G401 (cell line): ENCODE measurements at regions not wholly inside any gene's neighbourhood (a gene's known extent, or its start where the extent isn't known, plus 50 kb on each side); places are given as distances from the start of the nearest gene placed in this dataset.
"Not testable (repeated sequence)": the region's sequence is repeated elsewhere in the genome, so short reads cannot be mapped to it uniquely, and the experiment has no call there.

Experiments
- DNase-seq: peaks from one replicate; pipeline ENCODE4 v3.0.0-alpha.2; 2015; ENCODE audit warnings: low spot score
- in situ Hi-C: cut with HindIII; loops from 2 replicates; pipeline ENCODE4 v1.10.0; 2016; ENCODE audit warnings: low sequenced_read_pairs, mixed read lengths

GRCh38 chr10:58072634-58073033 lies 195.1 kb downstream of the IPMK start:
- no peak for DNase-seq
- in situ Hi-C loops: no loop called here

GRCh38 chr10:58070956-58071355 lies 196.7 kb downstream of the IPMK start:
- in situ Hi-C loops: no loop called here
- peak; percentile 71 for DNase-seq

GRCh38 chr10:58068809-58069208 lies 198.9 kb downstream of the IPMK start:
- in situ Hi-C loops: no loop called here

GRCh38 chr10:58066979-58067378 lies 200.7 kb downstream of the IPMK start:
- in situ Hi-C loops: no loop called here
- DNase-seq: no peak

More at GRCh38 chr10:58068809-58069208, 198.9 kb downstream of the IPMK start:
- no peak for DNase-seq

GRCh38 chr10:58066126-58066525 lies 201.6 kb downstream of the IPMK start:
- in situ Hi-C loops: no loop called here
- no peak for DNase-seq

GRCh38 chr10:58065529-58065815 lies 202.2 kb downstream of the IPMK start:
- in situ Hi-C loops: no loop called here
- no peak for DNase-seq

- peak; percentile 32 for DNase-seq
- in situ Hi-C loops: no loop called here
These were observed 202.8 kb downstream of the IPMK start for GRCh38 chr10:58064714-58065528.

GRCh38 chr10:58063861-58064480 lies 203.7 kb downstream of the IPMK start:
- in situ Hi-C loops: no loop called here
- no peak for DNase-seq

- DNase-seq, in situ Hi-C loops: not testable (repeated sequence)
These were observed 209.0 kb downstream of the IPMK start for GRCh38 chr10:58058683-58059082.

GRCh38 chr10:58054881-58055280 lies 212.8 kb downstream of the IPMK start:
- no peak for DNase-seq
- in situ Hi-C loops: no loop called here

GRCh38 chr10:58052772-58053171 lies 214.9 kb downstream of the IPMK start:
- no peak for DNase-seq
- in situ Hi-C loops: no loop called here

- no peak for DNase-seq
- in situ Hi-C loops: no loop called here
These were observed 217.1 kb downstream of the IPMK start for GRCh38 chr10:58050575-58050974.

- in situ Hi-C loops: no loop called here
These were observed 218.8 kb downstream of the IPMK start for GRCh38 chr10:58048936-58049335.

GRCh38 chr10:58044072-58044471 lies 223.6 kb downstream of the IPMK start:
- DNase-seq: no peak
- in situ Hi-C loops: no loop called here

More at GRCh38 chr10:58048936-58049335, 218.8 kb downstream of the IPMK start:
- DNase-seq: no peak

- DNase-seq: no peak
- in situ Hi-C loops: no loop called here
These were observed 225.8 kb downstream of the IPMK start for GRCh38 chr10:58041901-58042300.

GRCh38 chr10:58030208-58030607 lies 237.5 kb downstream of the IPMK start:
- no peak for DNase-seq
- in situ Hi-C loops: no loop called here

GRCh38 chr10:58028597-58029366 lies 238.9 kb downstream of the IPMK start:
- DNase-seq: no peak
- in situ Hi-C loops: no loop called here

GRCh38 chr10:58027426-58027825 lies 240.3 kb downstream of the IPMK start:
- DNase-seq: no peak
- in situ Hi-C loops: no loop called here

- no peak for DNase-seq
- in situ Hi-C loops: no loop called here
These were observed 241.7 kb downstream of the IPMK start for GRCh38 chr10:58026036-58026435.

- DNase-seq: no peak
- in situ Hi-C loops: no loop called here
These were observed 244.2 kb downstream of the IPMK start for GRCh38 chr10:58023341-58024073.
